ENCODE measurements at regions not wholly inside any gene's neighbourhood (a gene's known extent, or its start where the extent isn't known, plus 50 kb on each side); places are given as distances from the start of the nearest gene placed in this dataset.

DNA sequence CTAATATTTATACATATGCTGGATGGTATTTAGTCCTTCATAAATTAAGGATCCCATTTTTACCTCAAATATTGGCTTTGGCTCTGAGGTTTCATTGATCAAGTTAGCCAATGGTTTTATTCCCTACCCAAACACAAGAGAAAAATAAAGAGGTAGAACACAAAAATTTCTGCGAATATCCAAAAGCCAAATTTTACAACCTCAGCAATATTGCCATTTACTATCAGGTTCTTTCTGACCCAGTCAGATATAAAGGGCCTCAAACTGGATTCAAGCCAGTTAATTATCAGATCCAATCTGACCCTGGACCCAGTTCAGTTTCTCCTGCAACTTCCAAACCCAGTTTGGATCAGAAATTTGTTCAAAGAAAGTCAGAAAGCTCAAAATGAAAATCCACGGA lies 998.1 kb downstream of the SI start:
- Histone ChIP-seq H3K27me3 (no peaks in the 10 kb centered on the region), H3K36me3 (no peaks in the 10 kb centered on the region), H3K4me1 (no peaks in the 10 kb centered on the region), H3K27ac (no peak overlapping the region), H3K4me3 (no peak overlapping the region), H3K9me3 (no peaks in the 10 kb centered on the region)
- TF ChIP-seq, protein P1, sequence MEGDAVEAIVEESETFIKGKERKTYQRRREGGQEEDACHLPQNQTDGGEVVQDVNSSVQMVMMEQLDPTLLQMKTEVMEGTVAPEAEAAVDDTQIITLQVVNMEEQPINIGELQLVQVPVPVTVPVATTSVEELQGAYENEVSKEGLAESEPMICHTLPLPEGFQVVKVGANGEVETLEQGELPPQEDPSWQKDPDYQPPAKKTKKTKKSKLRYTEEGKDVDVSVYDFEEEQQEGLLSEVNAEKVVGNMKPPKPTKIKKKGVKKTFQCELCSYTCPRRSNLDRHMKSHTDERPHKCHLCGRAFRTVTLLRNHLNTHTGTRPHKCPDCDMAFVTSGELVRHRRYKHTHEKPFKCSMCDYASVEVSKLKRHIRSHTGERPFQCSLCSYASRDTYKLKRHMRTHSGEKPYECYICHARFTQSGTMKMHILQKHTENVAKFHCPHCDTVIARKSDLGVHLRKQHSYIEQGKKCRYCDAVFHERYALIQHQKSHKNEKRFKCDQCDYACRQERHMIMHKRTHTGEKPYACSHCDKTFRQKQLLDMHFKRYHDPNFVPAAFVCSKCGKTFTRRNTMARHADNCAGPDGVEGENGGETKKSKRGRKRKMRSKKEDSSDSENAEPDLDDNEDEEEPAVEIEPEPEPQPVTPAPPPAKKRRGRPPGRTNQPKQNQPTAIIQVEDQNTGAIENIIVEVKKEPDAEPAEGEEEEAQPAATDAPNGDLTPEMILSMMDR (IDR thresholded peaks at IDR 0.05), result no peak
- intact Hi-C loops (cut with DNase I), result no loop called here
- DNase-seq (no peak), ATAC-seq (no peak)

DNA sequence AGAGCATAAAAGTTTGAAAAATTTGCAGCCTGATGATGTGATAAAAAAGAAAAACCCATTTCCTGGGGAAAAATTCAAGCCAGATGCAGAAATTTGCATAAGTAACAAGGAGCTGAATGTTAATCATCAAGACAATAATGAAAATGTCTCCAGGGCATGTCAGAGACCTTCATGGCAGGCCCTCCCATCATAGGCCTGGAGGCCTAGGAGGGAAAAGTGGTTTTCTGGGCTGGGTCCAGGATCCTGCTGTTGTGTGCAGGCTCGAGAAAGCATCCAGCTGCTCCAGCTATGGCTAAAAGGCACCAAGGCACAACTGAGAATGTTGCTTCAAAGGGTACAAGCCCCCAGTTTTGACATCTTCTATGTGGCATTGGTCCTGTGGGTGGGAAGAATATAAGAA lies 1014.0 kb downstream of the SI start:
- no peaks in the 10 kb centered on the region for H3K27me3 ChIP-seq
- no peaks in the 10 kb centered on the region for H3K4me1 ChIP-seq
- ATAC-seq, result no peak
- no peak overlapping the region for H3K4me3 ChIP-seq
- intact Hi-C loops (cut with DNase I), result no loop called here
- H3K27ac ChIP-seq, result no peak overlapping the region
- no peaks in the 10 kb centered on the region for H3K9me3 ChIP-seq
- TF ChIP-seq, protein P1 (IDR thresholded peaks at IDR 0.05), result no peak
- DNase-seq, result no peak
- H3K36me3 ChIP-seq, result no peaks in the 10 kb centered on the region

DNA sequence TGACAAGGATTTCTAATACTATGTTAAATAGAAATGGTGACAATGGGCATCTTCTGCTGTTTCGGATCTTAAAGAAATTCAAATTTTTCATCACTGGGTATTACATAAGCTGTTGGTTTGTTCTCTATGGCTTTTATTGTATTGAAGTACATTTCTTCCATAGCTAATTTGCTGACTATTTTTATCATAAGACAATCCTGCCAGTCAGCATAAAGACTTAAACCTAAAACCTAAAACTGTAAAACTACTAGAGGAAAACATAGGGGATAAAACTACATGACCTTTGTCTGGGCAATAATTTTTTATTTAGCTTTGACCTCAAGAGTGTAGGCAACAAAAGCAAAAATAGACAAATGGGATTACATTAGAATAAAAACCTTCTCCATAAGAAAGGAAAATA lies 1017.4 kb downstream of the SI start:
- no peak for DNase-seq
- Histone ChIP-seq H3K36me3 (no peaks in the 10 kb centered on the region), H3K4me1 (no peaks in the 10 kb centered on the region), H3K9me3 (no peaks in the 10 kb centered on the region), H3K4me3 (no peak overlapping the region), H3K27me3 (no peaks in the 10 kb centered on the region), H3K27ac (no peak overlapping the region)
- ATAC-seq, result no peak
- TF ChIP-seq, protein P1 (IDR thresholded peaks at IDR 0.05), result no peak
- intact Hi-C loops (cut with DNase I), result no loop called here

DNA sequence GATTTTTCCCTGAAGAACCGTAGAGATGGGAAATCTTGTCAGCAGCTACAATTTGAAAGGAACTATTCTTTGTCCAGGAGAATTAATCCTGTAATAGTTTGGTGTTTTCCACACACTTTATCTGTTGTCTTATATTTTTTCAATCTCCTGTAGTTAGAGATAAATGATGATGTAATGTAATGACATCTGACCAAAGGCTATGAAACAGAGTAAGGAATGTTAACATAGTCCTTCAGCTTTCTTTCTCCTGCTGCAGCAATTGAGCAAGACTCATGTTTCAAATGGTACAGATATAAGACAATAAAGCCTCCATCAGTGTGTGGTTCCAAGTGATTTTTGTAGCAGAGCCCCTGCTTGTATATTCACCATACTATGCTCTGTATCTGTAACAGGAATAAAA lies 1028.4 kb downstream of the SI start:
- Histone ChIP-seq H3K4me1 (no peaks in the 10 kb centered on the region), H3K27me3 (no peaks in the 10 kb centered on the region), H3K36me3 (no peaks in the 10 kb centered on the region), H3K27ac (no peak overlapping the region), H3K9me3 (no peaks in the 10 kb centered on the region), H3K4me3 (no peak overlapping the region)
- ATAC-seq (no peak), DNase-seq (no peak)
- TF ChIP-seq, protein P1 (IDR thresholded peaks at IDR 0.05), result no peak
- intact Hi-C loops (cut with DNase I), result no loop called here

DNA sequence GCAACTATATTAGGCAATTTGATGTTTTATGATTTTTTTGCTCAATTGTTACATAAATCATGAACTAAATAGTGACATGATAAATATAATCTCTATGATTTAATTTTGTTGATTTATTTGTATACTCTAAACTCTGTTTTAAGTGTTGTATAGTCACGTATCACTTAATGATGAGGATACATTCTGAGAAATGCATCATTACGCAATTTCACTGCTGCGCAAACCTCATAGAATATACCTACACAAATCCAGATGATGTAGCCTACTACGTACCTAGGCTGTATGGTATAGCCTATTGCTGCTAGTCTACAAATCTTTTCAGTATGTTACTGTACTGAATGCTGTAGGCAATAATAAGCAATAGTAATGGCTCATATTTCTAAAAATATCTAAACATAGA lies 1029.8 kb downstream of the SI start:
- TF ChIP-seq, protein P1 (IDR thresholded peaks at IDR 0.05), result no peak
- intact Hi-C loops (cut with DNase I), result no loop called here
- DNase-seq, result no peak
- Histone ChIP-seq H3K9me3 (no peaks in the 10 kb centered on the region), H3K4me1 (no peaks in the 10 kb centered on the region), H3K36me3 (no peaks in the 10 kb centered on the region), H3K27ac (no peak overlapping the region), H3K27me3 (no peaks in the 10 kb centered on the region), H3K4me3 (no peak overlapping the region)
- no peak for ATAC-seq

DNA sequence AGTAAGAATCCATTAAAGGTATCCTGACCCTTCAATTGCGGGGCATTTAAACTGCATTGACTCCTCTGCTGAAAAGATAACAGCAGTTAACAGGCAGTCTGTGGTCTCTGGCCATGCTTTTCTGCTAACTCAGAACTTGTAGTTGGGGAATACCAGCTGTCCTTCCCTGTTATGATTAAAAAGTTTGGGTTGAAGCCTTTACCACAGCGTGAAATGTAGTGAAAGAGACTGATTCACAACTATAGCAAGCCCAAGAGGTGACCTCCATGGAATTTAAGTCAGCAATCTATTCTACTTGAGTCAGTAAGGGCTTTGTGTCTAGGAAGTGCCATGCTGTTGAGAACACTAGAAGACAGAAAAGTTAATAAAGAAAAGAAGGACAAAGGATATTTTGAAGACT lies 1037.3 kb downstream of the SI start:
- Histone ChIP-seq H3K36me3 (no peaks in the 10 kb centered on the region), H3K9me3 (no peaks in the 10 kb centered on the region), H3K4me1 (no peaks in the 10 kb centered on the region), H3K27me3 (no peaks in the 10 kb centered on the region), H3K27ac (no peak overlapping the region), H3K4me3 (no peak overlapping the region)
- intact Hi-C loops (cut with DNase I), result no loop called here
- TF ChIP-seq, protein P1 (IDR thresholded peaks at IDR 0.05), result no peak
- no peak for DNase-seq
- ATAC-seq, result no peak

Data from upper lobe of right lung (tissue), 1 donor.